ENCODE measurements at regions not wholly inside any gene's neighbourhood (a gene's known extent, or its start where the extent isn't known, plus 50 kb on each side); places are given as distances from the start of the nearest gene placed in this dataset.

DNA sequence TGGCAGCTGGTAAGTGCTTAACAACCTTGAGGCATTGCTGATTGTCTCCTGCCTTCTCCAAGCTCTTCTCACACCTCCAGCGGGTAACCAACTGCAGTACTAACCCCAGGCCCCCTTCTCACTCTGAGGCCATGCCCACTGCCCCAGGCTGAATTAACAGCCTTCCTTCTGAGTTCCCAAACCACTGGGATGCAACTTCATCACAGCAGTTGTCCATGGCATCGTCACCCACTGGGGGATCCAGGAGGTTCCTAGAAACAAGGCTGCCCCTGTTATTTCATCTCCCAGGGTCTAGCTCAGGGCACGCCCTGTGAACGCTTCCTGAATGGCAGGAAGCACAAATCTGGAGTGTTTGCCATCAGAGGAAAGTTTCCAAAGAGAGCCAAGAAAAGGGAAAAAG, 58.0 kb downstream of the SYNE3 start:
- POLR2A ChIA-PET = interaction anchor here (1.1 kb wide), 1 partner anchor 65 kb away, joined by 4 read pairs; no protein-coding TSS in a partner anchor
- intact Hi-C loops (cut with micrococcal nuclease; ENCODE audit: unreplicated experiment) = no loop called here
- no peak for ATAC-seq
- Histone ChIP-seq H2AFZ (ENCODE audit: low read length) (no peak overlapping the region), H3K9me3 (ENCODE audit: low read length) (no peaks in the 10 kb centered on the region), H3K4me1 (ENCODE audit: insufficient read depth, low read length) (peaks cover 11% of the 10 kb centered on the region), H3K27ac (ENCODE audit: extremely low read length, insufficient read depth, low read length) (no peak overlapping the region), H3K4me2 (ENCODE audit: low read depth, low read length) (no peak overlapping the region), H3K79me2 (ENCODE audit: insufficient read depth, low read length) (no peaks in the 10 kb centered on the region), H3K27me3 (ENCODE audit: control insufficient read depth in 1 of 2, insufficient read depth in 2 of 2, low read length in 2 of 2) (no peaks in the 10 kb centered on the region), H3K4me3 (replicated peaks in 1 of 3; ENCODE audit: insufficient read depth in 1 of 3, low read depth in 2 of 3, low read length in 3 of 3) (no peak overlapping the region), H3K36me3 (replicated peaks in 1 of 2; ENCODE audit: control insufficient read depth in 1 of 2, insufficient read depth in 2 of 2, low read length in 2 of 2) (0 out of 5 replicates have a peak, but pooled peaks cover 0 to 8% of the 10 kb centered on the region in 2 experiments), H3K9ac (ENCODE audit: insufficient read depth, low read depth, low read length) (no peak overlapping the region), H4K20me1 (ENCODE audit: insufficient read depth, low read length) (no peaks in the 10 kb centered on the region)
- TF ChIP-seq POGZ (CRISPR knock-in tag; IDR thresholded peaks at IDR 0.05) = no peak
- TF ChIP-seq CREB1 (IDR thresholded peaks at IDR 0.05) = no peak
- TF ChIP-seq CREB1 (CRISPR knock-in tag; IDR thresholded peaks at IDR 0.05) = no peak
- no peak for TF ChIP-seq ZNF232 (CRISPR knock-in tag; IDR thresholded peaks at IDR 0.05; ENCODE audit: borderline replicate concordance)
- no peak for TF ChIP-seq CBX5 (CRISPR knock-in tag; IDR thresholded peaks at IDR 0.05; ENCODE audit: borderline replicate concordance)
- no peak for TF ChIP-seq DR1 (CRISPR knock-in tag; IDR thresholded peaks at IDR 0.05)
- TF ChIP-seq SETDB1 (CRISPR knock-in tag; IDR thresholded peaks at IDR 0.05; ENCODE audit: borderline replicate concordance) = no peak
- TF ChIP-seq, protein P1, sequence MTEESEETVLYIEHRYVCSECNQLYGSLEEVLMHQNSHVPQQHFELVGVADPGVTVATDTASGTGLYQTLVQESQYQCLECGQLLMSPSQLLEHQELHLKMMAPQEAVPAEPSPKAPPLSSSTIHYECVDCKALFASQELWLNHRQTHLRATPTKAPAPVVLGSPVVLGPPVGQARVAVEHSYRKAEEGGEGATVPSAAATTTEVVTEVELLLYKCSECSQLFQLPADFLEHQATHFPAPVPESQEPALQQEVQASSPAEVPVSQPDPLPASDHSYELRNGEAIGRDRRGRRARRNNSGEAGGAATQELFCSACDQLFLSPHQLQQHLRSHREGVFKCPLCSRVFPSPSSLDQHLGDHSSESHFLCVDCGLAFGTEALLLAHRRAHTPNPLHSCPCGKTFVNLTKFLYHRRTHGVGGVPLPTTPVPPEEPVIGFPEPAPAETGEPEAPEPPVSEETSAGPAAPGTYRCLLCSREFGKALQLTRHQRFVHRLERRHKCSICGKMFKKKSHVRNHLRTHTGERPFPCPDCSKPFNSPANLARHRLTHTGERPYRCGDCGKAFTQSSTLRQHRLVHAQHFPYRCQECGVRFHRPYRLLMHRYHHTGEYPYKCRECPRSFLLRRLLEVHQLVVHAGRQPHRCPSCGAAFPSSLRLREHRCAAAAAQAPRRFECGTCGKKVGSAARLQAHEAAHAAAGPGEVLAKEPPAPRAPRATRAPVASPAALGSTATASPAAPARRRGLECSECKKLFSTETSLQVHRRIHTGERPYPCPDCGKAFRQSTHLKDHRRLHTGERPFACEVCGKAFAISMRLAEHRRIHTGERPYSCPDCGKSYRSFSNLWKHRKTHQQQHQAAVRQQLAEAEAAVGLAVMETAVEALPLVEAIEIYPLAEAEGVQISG (CRISPR knock-in tag; IDR thresholded peaks at IDR 0.05) = no peak
- TF ChIP-seq CHD4 (IDR thresholded peaks at IDR 0.05; ENCODE audit: borderline replicate concordance, low read length) = no peak
- TF ChIP-seq, protein P2, sequence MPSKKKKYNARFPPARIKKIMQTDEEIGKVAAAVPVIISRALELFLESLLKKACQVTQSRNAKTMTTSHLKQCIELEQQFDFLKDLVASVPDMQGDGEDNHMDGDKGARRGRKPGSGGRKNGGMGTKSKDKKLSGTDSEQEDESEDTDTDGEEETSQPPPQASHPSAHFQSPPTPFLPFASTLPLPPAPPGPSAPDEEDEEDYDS (CRISPR knock-in tag; IDR thresholded peaks at IDR 0.05) = no peak
- no peak for TF ChIP-seq ARID2 (CRISPR knock-in tag; IDR thresholded peaks at IDR 0.05; ENCODE audit: borderline replicate concordance)
- no peak for TF ChIP-seq FOXA1 (IDR thresholded peaks at IDR 0.05)
- TF ChIP-seq FOXA1 (CRISPR knock-in tag; IDR thresholded peaks at IDR 0.05) = no peak
- no TSS peak for BruUV-seq (replicated peaks)
- in situ Hi-C loops (cut with HindIII; ENCODE audit: extremely low pct_ligation_motif_present, low pct_unique_long_range_greater_than_20kb) = no loop called here
- FAIRE-seq = no peak
- DNase-seq (ENCODE audit: low spot score) = no peak
- CTCF ChIA-PET (ENCODE audit: low intra/inter-chr PET ratio, low total read pairs) = no interaction called here
- WGBS (ENCODE audit: low lambda C conversion rate) = 92% methylated on average over 4 of the region's 4 CpGs

Measured in HepG2 (cell line).